Mesenchymal stem cell (in vitro differentiated cells and primary cell): ENCODE measurements at regions not wholly inside any gene's neighbourhood (a gene's known extent, or its start where the extent isn't known, plus 50 kb on each side); places are given as distances from the start of the nearest gene placed in this dataset.

Experiments
- DNase-seq: peaks from one replicate; pipeline ENCODE4 v3.0.0-alpha.2; 2013
- H2AFZ ChIP-seq: one replicate; pipeline ENCODE4 v1.6.1; 2013; ENCODE audit warnings: low read depth, mild to moderate bottlenecking, control low read depth, inconsistent platforms, low read length, moderate library complexity
- H2AK5ac ChIP-seq: 2 replicates; pipeline ENCODE4 v1.6.1; 2013; ENCODE audit warnings: low read length, moderate library complexity, mild to moderate bottlenecking, inconsistent platforms; ENCODE audit not compliant: severe bottlenecking
- H2BK120ac ChIP-seq: one replicate; pipeline ENCODE4 v1.6.1; 2013; ENCODE audit warnings: low read depth, mild to moderate bottlenecking, inconsistent platforms, low read length, moderate library complexity
- H2BK12ac ChIP-seq, 2 experiments: one replicate each; pipeline ENCODE4 v1.6.1; 2013; ENCODE audit warnings: inconsistent platforms in 2 of 2, low read length in 2 of 2, mild to moderate bottlenecking in 2 of 2, moderate library complexity in 2 of 2, control low read depth in 1 of 2
- H2BK15ac ChIP-seq: one replicate; pipeline ENCODE4 v1.6.1; 2013; ENCODE audit warnings: mild to moderate bottlenecking, low read depth, inconsistent platforms; ENCODE audit not compliant: poor library complexity, severe bottlenecking
- H2BK5ac ChIP-seq: 2 replicates; pipeline ENCODE4 v1.6.1; 2013; ENCODE audit warnings: low read depth, mild to moderate bottlenecking, low read length, control low read depth, inconsistent platforms; ENCODE audit not compliant: poor library complexity, severe bottlenecking
- H3K14ac ChIP-seq, 2 experiments: one replicate each; pipeline ENCODE4 v1.6.1; 2013; ENCODE audit warnings: inconsistent platforms in 2 of 2, low read length in 2 of 2, control low read depth in 1 of 2, mild to moderate bottlenecking in 1 of 2, moderate library complexity in 1 of 2
- H3K18ac ChIP-seq, 2 experiments: one replicate each; pipeline ENCODE4 v1.6.1; 2013; ENCODE audit warnings: inconsistent platforms in 2 of 2, low read length in 2 of 2, control low read depth in 1 of 2, low read depth in 1 of 2, mild to moderate bottlenecking in 1 of 2
- H3K23ac ChIP-seq, 2 experiments: one replicate each; pipeline ENCODE4 v1.6.1; 2013; ENCODE audit warnings: inconsistent platforms in 2 of 2, low read length in 2 of 2, mild to moderate bottlenecking in 2 of 2, moderate library complexity in 2 of 2, control low read depth in 1 of 2
- H3K27ac ChIP-seq: 2 replicates; pipeline ENCODE4 v1.5.1; 2013; ENCODE audit warnings: mild to moderate bottlenecking, moderate library complexity, low read length, control low read depth, inconsistent platforms; ENCODE audit not compliant: poor library complexity, severe bottlenecking
- H3K27me3 ChIP-seq, 2 experiments: 2 replicates each; pipeline versions ENCODE4 v1.6.1 to v1.7.0; 2013; ENCODE audit warnings: low read length in 2 of 2, mild to moderate bottlenecking in 2 of 2, moderate library complexity in 2 of 2, control low read depth in 1 of 2, inconsistent platforms in 1 of 2; ENCODE audit not compliant: control insufficient read depth in 1 of 2, insufficient read depth in 1 of 2
- H3K36me3 ChIP-seq, 2 experiments: 2 replicates each; pipeline versions ENCODE4 v1.6.1 to v1.7.0; 2013; ENCODE audit warnings: low read length in 2 of 2, control low read depth in 1 of 2, inconsistent platforms in 1 of 2, low read depth in 1 of 2, mild to moderate bottlenecking in 1 of 2; ENCODE audit not compliant: insufficient read depth in 2 of 2, control insufficient read depth in 1 of 2
- H3K4ac ChIP-seq, 2 experiments: one replicate each; pipeline ENCODE4 v1.6.1; 2013; ENCODE audit warnings: inconsistent platforms in 2 of 2, low read length in 2 of 2, mild to moderate bottlenecking in 2 of 2, moderate library complexity in 2 of 2, control low read depth in 1 of 2, low read depth in 1 of 2
- H3K4me1 ChIP-seq: 2 replicates; pipeline ENCODE4 v1.6.1; 2013; ENCODE audit warnings: low read depth, low read length, control low read depth; ENCODE audit not compliant: control insufficient read depth, insufficient read depth
- H3K4me2 ChIP-seq: 2 replicates; pipeline ENCODE4 v1.6.1; 2013; ENCODE audit warnings: low read length, mild to moderate bottlenecking, inconsistent platforms; ENCODE audit not compliant: poor library complexity, severe bottlenecking
- H3K4me3 ChIP-seq, 2 experiments: 2 replicates each; pipeline versions ENCODE4 v1.5.1 to v1.7.0; 2013; ENCODE audit warnings: low read length in 2 of 2, mild to moderate bottlenecking in 2 of 2, control low read depth in 1 of 2, low read depth in 1 of 2; ENCODE audit not compliant: insufficient read depth in 1 of 2
- H3K79me1 ChIP-seq: replicated peaks from 2 replicates; pipeline ENCODE4 v1.6.1; 2013; ENCODE audit warnings: mild to moderate bottlenecking, control low read depth, low read length, inconsistent platforms; ENCODE audit not compliant: poor library complexity, severe bottlenecking
- H3K9ac ChIP-seq: 2 replicates; pipeline ENCODE4 v1.7.0; 2013; ENCODE audit warnings: mild to moderate bottlenecking, low read length, moderate library complexity
- H3K9me3 ChIP-seq: 2 replicates; pipeline ENCODE4 v1.7.0; 2013; ENCODE audit warnings: mild to moderate bottlenecking, low read length; ENCODE audit not compliant: control insufficient read depth
- H4K8ac ChIP-seq: one replicate; pipeline ENCODE4 v1.6.1; 2013; ENCODE audit warnings: inconsistent platforms, mild to moderate bottlenecking, low read length, moderate library complexity
- H4K91ac ChIP-seq: one replicate; pipeline ENCODE4 v1.6.1; 2013; ENCODE audit warnings: mild to moderate bottlenecking, low read length, inconsistent platforms
- WGBS: methylation state at CpG from one replicate; pipeline ENCODE4 v1.1.7; 2013; ENCODE audit warnings: mixed read lengths; 5-methylcytosine and 5-hydroxymethylcytosine counted together

DNA sequence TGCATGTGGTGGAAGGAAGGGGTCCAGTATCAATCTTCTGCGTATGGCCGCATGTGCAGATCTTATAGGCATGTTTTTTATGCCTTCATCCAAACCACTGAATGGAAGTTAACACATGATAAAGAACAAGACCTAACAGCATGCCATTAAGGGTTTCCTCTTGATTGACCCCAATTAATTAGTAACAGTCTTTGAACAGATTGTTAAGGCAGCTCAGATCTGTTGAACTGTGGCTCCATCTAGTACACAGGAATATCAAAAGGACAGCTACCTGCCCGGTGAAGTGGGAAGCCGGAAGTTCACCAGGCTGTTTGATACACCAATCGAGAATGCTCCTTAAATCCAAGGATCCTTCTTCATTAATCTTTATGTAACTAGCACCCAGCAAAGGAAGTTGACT, 159.9 kb upstream of the ADAMTS16 start:
- Histone ChIP-seq H3K18ac (no peak overlapping the region), H3K23ac (no peak overlapping the region), H4K91ac (no peak overlapping the region), H3K14ac (no peak overlapping the region), H3K27me3 (peaks cover 0 to 77% of the 10 kb centered on the region in 2 experiments), H3K4me3 (no peak overlapping the region), H3K36me3 (no peaks in the 10 kb centered on the region), H3K9ac (no peak overlapping the region), H4K8ac (no peak overlapping the region), H2BK15ac (no peak overlapping the region), H2BK120ac (no peak overlapping the region), H3K27ac (no peak overlapping the region), H2BK5ac (no peak overlapping the region), H3K4ac (no peak overlapping the region), H2BK12ac (no peak overlapping the region), H2AK5ac (no peak overlapping the region), H3K79me1 (no peaks in the 10 kb centered on the region), H3K4me2 (no peak overlapping the region), H3K9me3 (no peaks in the 10 kb centered on the region), H3K4me1 (no peaks in the 10 kb centered on the region), H2AFZ (no peak overlapping the region)
- 95% methylated on average over 4 of the region's 5 CpGs for WGBS
- no peak for DNase-seq

DNA sequence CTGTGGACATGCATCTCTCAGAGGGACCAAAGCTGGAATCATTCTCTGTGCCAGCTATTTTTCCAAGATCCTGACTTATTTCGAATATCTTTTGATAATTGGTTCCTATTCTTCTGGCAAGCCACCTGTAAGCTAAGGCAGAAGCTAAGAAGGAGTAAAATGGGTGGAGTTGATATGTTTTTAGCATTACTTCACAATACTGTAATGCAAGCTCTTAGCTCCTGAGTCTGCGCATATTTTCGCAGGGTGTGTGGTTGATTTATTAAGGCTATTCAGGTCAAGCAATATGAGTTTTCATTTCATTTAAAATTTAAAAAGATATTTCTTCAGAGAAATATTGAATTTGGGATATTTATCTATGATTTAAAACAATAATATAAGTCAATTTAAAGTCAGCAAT, 158.5 kb upstream of the ADAMTS16 start:
- Histone ChIP-seq H4K91ac (no peak overlapping the region), H3K4me3 (no peak overlapping the region), H3K27ac (no peak overlapping the region), H2AFZ (no peak overlapping the region), H3K14ac (no peak overlapping the region), H3K9ac (no peak overlapping the region), H2BK5ac (no peak overlapping the region), H2BK120ac (no peak overlapping the region), H2BK12ac (no peak overlapping the region), H3K23ac (no peak overlapping the region), H3K18ac (no peak overlapping the region), H3K79me1 (no peaks in the 10 kb centered on the region), H3K4me2 (no peak overlapping the region), H2BK15ac (no peak overlapping the region), H3K4me1 (no peaks in the 10 kb centered on the region), H3K36me3 (no peaks in the 10 kb centered on the region), H4K8ac (no peak overlapping the region), H2AK5ac (no peak overlapping the region), H3K9me3 (no peaks in the 10 kb centered on the region), H3K4ac (no peak overlapping the region), H3K27me3 (peaks cover 0 to 81% of the 10 kb centered on the region in 2 experiments)
- DNase-seq, result no peak
- no CpG with 5 or more reads among the region's 3 CpGs for WGBS

DNA sequence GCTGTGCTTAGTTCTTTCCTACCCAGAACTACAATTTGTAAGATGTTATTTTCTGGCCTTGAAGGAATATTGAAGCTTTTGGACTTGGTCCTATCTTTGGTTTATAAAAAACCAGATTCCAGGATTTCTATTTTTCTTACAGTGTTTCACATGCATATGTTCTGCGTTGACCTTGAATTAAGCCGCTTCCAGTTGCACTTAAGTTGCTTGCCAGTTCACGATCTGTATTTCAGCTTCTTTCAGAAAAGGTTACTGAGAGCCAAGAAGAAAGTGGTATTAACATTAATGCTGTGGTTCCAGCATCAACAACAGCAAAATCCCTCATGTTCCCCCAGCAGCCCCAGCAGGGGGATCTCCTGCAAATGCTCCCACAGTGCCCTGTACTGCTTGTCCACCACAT, 156.4 kb upstream of the ADAMTS16 start:
- WGBS, result 71% methylated on average over 3 of the region's 3 CpGs
- no peak overlapping the region for H2BK12ac ChIP-seq
- no peaks in the 10 kb centered on the region for H3K79me1 ChIP-seq
- H3K14ac ChIP-seq, result no peak overlapping the region
- no peak overlapping the region for H4K91ac ChIP-seq
- DNase-seq, result no peak
- H2BK15ac ChIP-seq, result no peak overlapping the region
- H3K27me3 ChIP-seq, result peaks cover 0 to 78% of the 10 kb centered on the region in 2 experiments
- H3K4ac ChIP-seq, result no peak overlapping the region
- no peaks in the 10 kb centered on the region for H3K9me3 ChIP-seq
- no peak overlapping the region for H3K9ac ChIP-seq
- no peak overlapping the region for H3K18ac ChIP-seq
- H3K4me1 ChIP-seq, result peaks cover 2% of the 10 kb centered on the region
- H3K27ac ChIP-seq, result no peak overlapping the region
- H3K36me3 ChIP-seq, result no peaks in the 10 kb centered on the region
- H3K4me3 ChIP-seq, result no peak overlapping the region
- H3K4me2 ChIP-seq, result no peak overlapping the region
- H4K8ac ChIP-seq, result no peak overlapping the region
- H2BK5ac ChIP-seq, result no peak overlapping the region
- H2AK5ac ChIP-seq, result no peak overlapping the region
- H2BK120ac ChIP-seq, result no peak overlapping the region
- H2AFZ ChIP-seq, result no peak overlapping the region
- H3K23ac ChIP-seq, result no peak overlapping the region

DNA sequence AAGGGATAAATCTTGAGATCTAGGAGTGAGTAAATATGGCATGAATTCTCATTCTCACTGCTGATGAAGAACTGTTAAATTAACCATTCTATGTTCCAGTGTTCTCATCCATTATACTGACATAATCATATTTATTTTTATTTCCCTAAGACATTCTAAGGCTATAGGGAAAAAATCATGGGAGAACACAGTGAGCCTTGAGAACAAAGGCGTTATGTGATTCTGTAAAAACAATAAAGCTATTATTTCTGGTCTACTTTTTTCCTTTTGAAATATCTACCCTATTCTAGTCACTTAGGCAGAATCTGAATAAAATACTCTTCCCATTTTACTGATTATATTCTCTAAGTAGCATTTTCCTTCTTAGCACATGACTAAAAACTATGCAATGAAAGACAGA, 155.7 kb upstream of the ADAMTS16 start:
- H3K4me1 ChIP-seq, result peaks cover 2% of the 10 kb centered on the region
- H3K9me3 ChIP-seq, result no peaks in the 10 kb centered on the region
- no peak overlapping the region for H3K4ac ChIP-seq
- H3K36me3 ChIP-seq, result no peaks in the 10 kb centered on the region
- H3K18ac ChIP-seq, result no peak overlapping the region
- no peak overlapping the region for H4K91ac ChIP-seq
- no peak overlapping the region for H2BK5ac ChIP-seq
- H3K27me3 ChIP-seq, result peaks cover 0 to 72% of the 10 kb centered on the region in 2 experiments
- no peak overlapping the region for H3K23ac ChIP-seq
- no peaks in the 10 kb centered on the region for H3K79me1 ChIP-seq
- H2BK12ac ChIP-seq, result no peak overlapping the region
- H3K14ac ChIP-seq, result no peak overlapping the region
- no peak overlapping the region for H3K9ac ChIP-seq
- no peak overlapping the region for H2AK5ac ChIP-seq
- H3K27ac ChIP-seq, result no peak overlapping the region
- H2AFZ ChIP-seq, result no peak overlapping the region
- DNase-seq, result no peak
- H2BK15ac ChIP-seq, result no peak overlapping the region
- H2BK120ac ChIP-seq, result no peak overlapping the region
- no peak overlapping the region for H3K4me3 ChIP-seq
- WGBS, result no CpG with 5 or more reads among the region's 1 CpG
- H3K4me2 ChIP-seq, result no peak overlapping the region
- no peak overlapping the region for H4K8ac ChIP-seq
